Astrocyte (in vitro differentiated cells and primary cell): ENCODE measurements at regions not wholly inside any gene's neighbourhood (a gene's known extent, or its start where the extent isn't known, plus 50 kb on each side); places are given as distances from the start of the nearest gene placed in this dataset.

ENCODE experiments used
- EZH2 ChIP-seq: IDR thresholded peaks from 2 replicates; pipeline ENCODE4 v1.6.1; 2012; ENCODE audit warnings: mild to moderate bottlenecking, low read length, inconsistent platforms; ENCODE audit not compliant: insufficient read depth
- TF ChIP-seq, protein P1 (sequence below): IDR thresholded peaks from 2 replicates; pipeline ENCODE4 v1.5.1; 2011; ENCODE audit warnings: low read depth, mild to moderate bottlenecking, inconsistent platforms, low read length, moderate library complexity; ENCODE audit not compliant: insufficient read depth

GRCh38 chr10:52984169-52984568 lies 211.6 kb upstream of the MBL2 start:
- TF ChIP-seq, protein P1, sequence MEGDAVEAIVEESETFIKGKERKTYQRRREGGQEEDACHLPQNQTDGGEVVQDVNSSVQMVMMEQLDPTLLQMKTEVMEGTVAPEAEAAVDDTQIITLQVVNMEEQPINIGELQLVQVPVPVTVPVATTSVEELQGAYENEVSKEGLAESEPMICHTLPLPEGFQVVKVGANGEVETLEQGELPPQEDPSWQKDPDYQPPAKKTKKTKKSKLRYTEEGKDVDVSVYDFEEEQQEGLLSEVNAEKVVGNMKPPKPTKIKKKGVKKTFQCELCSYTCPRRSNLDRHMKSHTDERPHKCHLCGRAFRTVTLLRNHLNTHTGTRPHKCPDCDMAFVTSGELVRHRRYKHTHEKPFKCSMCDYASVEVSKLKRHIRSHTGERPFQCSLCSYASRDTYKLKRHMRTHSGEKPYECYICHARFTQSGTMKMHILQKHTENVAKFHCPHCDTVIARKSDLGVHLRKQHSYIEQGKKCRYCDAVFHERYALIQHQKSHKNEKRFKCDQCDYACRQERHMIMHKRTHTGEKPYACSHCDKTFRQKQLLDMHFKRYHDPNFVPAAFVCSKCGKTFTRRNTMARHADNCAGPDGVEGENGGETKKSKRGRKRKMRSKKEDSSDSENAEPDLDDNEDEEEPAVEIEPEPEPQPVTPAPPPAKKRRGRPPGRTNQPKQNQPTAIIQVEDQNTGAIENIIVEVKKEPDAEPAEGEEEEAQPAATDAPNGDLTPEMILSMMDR = no peak
- no peak for TF ChIP-seq EZH2
